ENCODE measurements at regions not wholly inside any gene's neighbourhood (a gene's known extent, or its start where the extent isn't known, plus 50 kb on each side); places are given as distances from the start of the nearest gene placed in this dataset.

DNA sequence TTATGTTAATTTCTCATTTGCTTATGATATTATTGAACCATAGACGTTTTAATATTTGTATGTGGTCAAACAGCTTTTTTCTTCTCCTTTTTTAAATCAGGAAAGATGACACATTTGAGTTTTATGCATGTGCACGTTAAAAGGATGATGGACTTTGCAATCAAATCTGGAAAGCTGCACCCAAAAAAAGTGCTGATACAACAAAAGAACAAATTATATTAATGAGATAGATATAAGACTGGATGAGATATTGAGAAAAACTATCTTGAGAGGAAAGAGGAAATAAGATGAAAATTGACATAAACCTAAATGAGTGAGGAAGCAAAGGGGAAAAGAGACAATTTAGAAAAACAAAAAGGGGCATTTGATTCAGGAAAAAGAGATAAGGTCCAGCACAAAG, 96.4 kb upstream of the CBLN2 start:
- H3K4me1 ChIP-seq (ENCODE audit: control insufficient read depth, insufficient read depth, low read length, poor library complexity, severe bottlenecking): no peaks in the 10 kb centered on the region
- H3K4me3 ChIP-seq (ENCODE audit: extremely low read depth, insufficient read depth, low read length, poor library complexity, severe bottlenecking): no peak overlapping the region
- WGBS, 2 experiments (ENCODE audit: insufficient coverage in 2 of 2): no CpG with 5 or more reads among the region's 2 CpGs
- no peak overlapping the region for H3K27ac ChIP-seq (ENCODE audit: low read depth, low read length, severe bottlenecking)
- H3K36me3 ChIP-seq (ENCODE audit: control insufficient read depth, insufficient read depth, low read length): no peaks in the 10 kb centered on the region
- peaks cover 14% of the 10 kb centered on the region for H3K9me3 ChIP-seq (ENCODE audit: control insufficient read depth, low read length)

GRCh38 chr18:72638376-72638775, 94.2 kb upstream of the CBLN2 start:
- H3K36me3 ChIP-seq (ENCODE audit: control insufficient read depth, insufficient read depth, low read length): no peaks in the 10 kb centered on the region
- no CpG with 5 or more reads among the region's 3 CpGs for WGBS, 2 experiments (ENCODE audit: insufficient coverage in 2 of 2)
- H3K4me1 ChIP-seq (ENCODE audit: control insufficient read depth, insufficient read depth, low read length, poor library complexity, severe bottlenecking): no peaks in the 10 kb centered on the region

DNA sequence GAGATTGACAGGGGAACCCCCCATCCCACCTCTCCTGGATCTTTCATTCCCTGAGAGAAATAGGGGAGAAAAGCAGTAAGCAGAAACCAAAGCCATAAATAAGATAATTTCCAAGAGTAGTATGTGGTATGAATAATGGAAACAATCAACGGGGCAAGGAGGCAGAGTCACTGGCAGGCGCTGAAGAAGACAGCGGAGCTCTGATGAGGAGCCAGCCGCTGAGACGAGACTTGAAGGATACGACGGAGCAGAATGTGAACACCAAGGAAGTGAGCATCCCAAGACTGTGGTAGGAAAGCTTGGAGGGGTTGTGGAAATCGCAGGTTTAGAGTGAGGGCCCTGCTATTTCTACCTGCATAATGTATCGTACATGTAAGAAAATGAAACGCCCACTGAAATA, 93.6 kb upstream of the CBLN2 start:
- no peaks in the 10 kb centered on the region for H3K36me3 ChIP-seq (ENCODE audit: control insufficient read depth, insufficient read depth, low read length)
- 79 to 87% methylated on average over 7 to 9 of the region's 10 CpGs for WGBS, 2 experiments (ENCODE audit: insufficient coverage in 2 of 2)

More at GRCh38 chr18:72638376-72638775, 94.2 kb upstream of the CBLN2 start:
- H3K27ac ChIP-seq (ENCODE audit: low read depth, low read length, severe bottlenecking): no peak overlapping the region
- H3K9me3 ChIP-seq (ENCODE audit: control insufficient read depth, low read length): peaks cover 11% of the 10 kb centered on the region
- H3K4me3 ChIP-seq (ENCODE audit: extremely low read depth, insufficient read depth, low read length, poor library complexity, severe bottlenecking): no peak overlapping the region

DNA sequence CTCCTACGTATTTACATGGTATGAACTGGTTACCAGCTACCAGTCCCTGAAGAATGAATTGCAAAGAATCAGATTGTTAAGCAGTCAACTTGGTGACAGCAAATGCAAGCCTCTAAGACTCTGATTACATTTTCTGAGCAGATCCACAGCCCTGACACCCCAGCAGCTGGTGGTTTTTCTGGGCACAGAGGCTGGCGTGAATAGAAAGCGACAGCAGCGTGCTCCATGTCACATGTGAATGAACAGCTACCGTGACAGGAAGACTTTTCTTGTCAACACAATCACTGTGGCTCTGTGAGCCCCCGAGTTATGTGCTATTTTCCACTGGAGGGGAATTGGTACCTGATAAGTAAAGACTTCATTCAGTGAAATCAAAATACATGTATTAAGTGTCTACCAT, 93.2 kb upstream of the CBLN2 start:
- WGBS, 2 experiments (ENCODE audit: insufficient coverage in 2 of 2): 77 to 78% methylated on average over 3 to 5 of the region's 6 CpGs
- H3K36me3 ChIP-seq (ENCODE audit: control insufficient read depth, insufficient read depth, low read length): no peaks in the 10 kb centered on the region
- H3K4me1 ChIP-seq (ENCODE audit: control insufficient read depth, insufficient read depth, low read length, poor library complexity, severe bottlenecking): no peaks in the 10 kb centered on the region
- H3K4me3 ChIP-seq (ENCODE audit: extremely low read depth, insufficient read depth, low read length, poor library complexity, severe bottlenecking): no peak overlapping the region
- H3K9me3 ChIP-seq (ENCODE audit: control insufficient read depth, low read length): peaks cover 11% of the 10 kb centered on the region
- H3K27ac ChIP-seq (ENCODE audit: low read depth, low read length, severe bottlenecking): no peak overlapping the region

More for the DNA sequence above, 93.6 kb upstream of the CBLN2 start:
- no peak overlapping the region for H3K4me3 ChIP-seq (ENCODE audit: extremely low read depth, insufficient read depth, low read length, poor library complexity, severe bottlenecking)
- no peaks in the 10 kb centered on the region for H3K4me1 ChIP-seq (ENCODE audit: control insufficient read depth, insufficient read depth, low read length, poor library complexity, severe bottlenecking)
- H3K27ac ChIP-seq (ENCODE audit: low read depth, low read length, severe bottlenecking): no peak overlapping the region
- H3K9me3 ChIP-seq (ENCODE audit: control insufficient read depth, low read length): peaks cover 11% of the 10 kb centered on the region

DNA sequence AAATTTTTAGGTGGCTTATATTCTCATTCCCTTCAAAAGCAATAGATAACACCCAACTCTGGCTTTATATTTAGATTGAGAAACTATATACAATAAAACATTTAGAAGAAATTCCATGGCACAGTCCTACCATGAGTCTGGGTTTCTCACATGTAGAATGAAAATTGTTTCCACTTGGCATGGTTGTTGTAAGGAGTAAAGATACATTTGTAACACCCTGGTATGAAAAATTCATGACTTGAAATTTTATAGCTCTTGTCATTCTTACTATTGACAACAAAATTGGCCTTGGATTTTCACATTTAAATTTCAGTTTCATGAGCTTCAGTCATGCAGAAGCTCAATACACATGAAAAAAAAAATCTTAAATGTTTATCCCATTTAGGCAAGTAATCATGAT, 92.5 kb upstream of the CBLN2 start:
- Histone ChIP-seq H3K9me3 (ENCODE audit: control insufficient read depth, low read length) (peaks cover 11% of the 10 kb centered on the region), H3K27ac (ENCODE audit: low read depth, low read length, severe bottlenecking) (no peak overlapping the region), H3K36me3 (ENCODE audit: control insufficient read depth, insufficient read depth, low read length) (no peaks in the 10 kb centered on the region), H3K4me3 (ENCODE audit: extremely low read depth, insufficient read depth, low read length, poor library complexity, severe bottlenecking) (no peak overlapping the region), H3K4me1 (ENCODE audit: control insufficient read depth, insufficient read depth, low read length, poor library complexity, severe bottlenecking) (no peaks in the 10 kb centered on the region)

DNA sequence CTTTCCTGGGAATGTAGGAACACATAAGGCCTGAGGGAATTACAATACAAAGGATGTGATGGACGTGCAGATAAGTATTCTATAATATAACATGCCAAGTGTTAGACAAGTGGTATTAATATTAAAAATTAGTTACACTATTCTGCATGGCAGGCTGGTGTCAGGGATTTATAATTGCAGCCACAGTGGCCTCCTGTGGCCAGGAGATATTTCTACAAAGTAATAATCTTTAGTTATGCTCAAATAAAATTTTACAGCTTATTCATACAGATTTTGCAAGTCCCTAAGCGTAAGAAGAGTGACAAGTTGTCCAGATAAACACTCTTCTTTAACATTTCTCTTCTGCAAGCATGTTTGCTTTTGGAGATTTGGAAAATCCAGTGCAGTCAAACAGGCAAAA, 90.4 kb upstream of the CBLN2 start:
- Histone ChIP-seq H3K4me1 (ENCODE audit: control insufficient read depth, insufficient read depth, low read length, poor library complexity, severe bottlenecking) (no peaks in the 10 kb centered on the region), H3K4me3 (ENCODE audit: extremely low read depth, insufficient read depth, low read length, poor library complexity, severe bottlenecking) (no peak overlapping the region), H3K36me3 (ENCODE audit: control insufficient read depth, insufficient read depth, low read length) (no peaks in the 10 kb centered on the region), H3K9me3 (ENCODE audit: control insufficient read depth, low read length) (peaks cover 11% of the 10 kb centered on the region), H3K27ac (ENCODE audit: low read depth, low read length, severe bottlenecking) (no peak overlapping the region)
- WGBS, 2 experiments (ENCODE audit: insufficient coverage in 2 of 2): 80% methylated on average over 1 of the region's 2 CpGs; no CpG with 5 or more reads in 1 of the 2 experiments

GRCh38 chr18:72630991-72631390, 86.8 kb upstream of the CBLN2 start:
- Histone ChIP-seq H3K9me3 (ENCODE audit: control insufficient read depth, low read length) (peaks cover 9% of the 10 kb centered on the region), H3K4me1 (ENCODE audit: control insufficient read depth, insufficient read depth, low read length, poor library complexity, severe bottlenecking) (no peaks in the 10 kb centered on the region), H3K4me3 (ENCODE audit: extremely low read depth, insufficient read depth, low read length, poor library complexity, severe bottlenecking) (no peak overlapping the region), H3K27ac (ENCODE audit: low read depth, low read length, severe bottlenecking) (no peak overlapping the region), H3K36me3 (ENCODE audit: control insufficient read depth, insufficient read depth, low read length) (no peaks in the 10 kb centered on the region)
- WGBS, 2 experiments (ENCODE audit: insufficient coverage in 2 of 2): 70 to 100% methylated on average over 2 of the region's 5 CpGs

- Histone ChIP-seq H3K36me3 (ENCODE audit: control insufficient read depth, insufficient read depth, low read length) (no peaks in the 10 kb centered on the region), H3K4me1 (ENCODE audit: control insufficient read depth, insufficient read depth, low read length, poor library complexity, severe bottlenecking) (no peaks in the 10 kb centered on the region), H3K27ac (ENCODE audit: low read depth, low read length, severe bottlenecking) (no peak overlapping the region), H3K4me3 (ENCODE audit: extremely low read depth, insufficient read depth, low read length, poor library complexity, severe bottlenecking) (no peak overlapping the region), H3K9me3 (ENCODE audit: control insufficient read depth, low read length) (peaks cover 24% of the 10 kb centered on the region)
- 39 to 52% methylated on average over 2 to 3 of the region's 4 CpGs for WGBS, 2 experiments (ENCODE audit: insufficient coverage in 2 of 2)
These were observed 79.3 kb upstream of the CBLN2 start for GRCh38 chr18:72623444-72623843.

GRCh38 chr18:72613534-72613930, 69.4 kb upstream of the CBLN2 start:
- Histone ChIP-seq H3K4me1 (ENCODE audit: control insufficient read depth, insufficient read depth, low read length, poor library complexity, severe bottlenecking) (no peaks in the 10 kb centered on the region), H3K27ac (ENCODE audit: low read depth, low read length, severe bottlenecking) (no peak overlapping the region), H3K36me3 (ENCODE audit: control insufficient read depth, insufficient read depth, low read length) (no peaks in the 10 kb centered on the region), H3K4me3 (ENCODE audit: extremely low read depth, insufficient read depth, low read length, poor library complexity, severe bottlenecking) (no peak overlapping the region), H3K9me3 (ENCODE audit: control insufficient read depth, low read length) (peaks cover 17% of the 10 kb centered on the region)
- 0 to 6% methylated on average over 1 of the region's 4 CpGs for WGBS, 2 experiments (ENCODE audit: insufficient coverage in 2 of 2)

- no peaks in the 10 kb centered on the region for H3K4me1 ChIP-seq (ENCODE audit: control insufficient read depth, insufficient read depth, low read length, poor library complexity, severe bottlenecking)
- no peaks in the 10 kb centered on the region for H3K36me3 ChIP-seq (ENCODE audit: control insufficient read depth, insufficient read depth, low read length)
- H3K27ac ChIP-seq (ENCODE audit: low read depth, low read length, severe bottlenecking): no peak overlapping the region
- WGBS, 2 experiments (ENCODE audit: insufficient coverage in 2 of 2): 40 to 80% methylated on average over 1 of the region's 2 CpGs
- no peak overlapping the region for H3K4me3 ChIP-seq (ENCODE audit: extremely low read depth, insufficient read depth, low read length, poor library complexity, severe bottlenecking)
- peaks cover 17% of the 10 kb centered on the region for H3K9me3 ChIP-seq (ENCODE audit: control insufficient read depth, low read length)
These were observed 68.9 kb upstream of the CBLN2 start for GRCh38 chr18:72612894-72613533.

GRCh38 chr18:72605376-72605775, 61.2 kb upstream of the CBLN2 start:
- H3K27ac ChIP-seq (ENCODE audit: low read depth, low read length, severe bottlenecking): no peak overlapping the region
- no CpG with 5 or more reads among the region's 1 CpG for WGBS, 2 experiments (ENCODE audit: insufficient coverage in 2 of 2)
- H3K4me1 ChIP-seq (ENCODE audit: control insufficient read depth, insufficient read depth, low read length, poor library complexity, severe bottlenecking): no peaks in the 10 kb centered on the region
- H3K36me3 ChIP-seq (ENCODE audit: control insufficient read depth, insufficient read depth, low read length): no peaks in the 10 kb centered on the region
- peaks cover 34% of the 10 kb centered on the region for H3K9me3 ChIP-seq (ENCODE audit: control insufficient read depth, low read length)
- H3K4me3 ChIP-seq (ENCODE audit: extremely low read depth, insufficient read depth, low read length, poor library complexity, severe bottlenecking): no peak overlapping the region

Data from mesodermal cell (in vitro differentiated cells).